ENCODE measurements at regions not wholly inside any gene's neighbourhood (a gene's known extent, or its start where the extent isn't known, plus 50 kb on each side); places are given as distances from the start of the nearest gene placed in this dataset.

GRCh38 chr2:66034467-66034866, 400.5 kb upstream of the MEIS1 start:
- Histone ChIP-seq H3K4me1 (ENCODE audit: control insufficient read depth, insufficient read depth, low read length, unreplicated experiment) (no peaks in the 10 kb centered on the region), H3K79me2 (ENCODE audit: control insufficient read depth, insufficient read depth, low read length, unreplicated experiment) (no peaks in the 10 kb centered on the region), H3K27me3 (ENCODE audit: insufficient read depth, low read length) (no peaks in the 10 kb centered on the region), H2AFZ (ENCODE audit: low read length, unreplicated experiment) (no peak overlapping the region), H3K27ac (ENCODE audit: low read depth, low read length) (no peak overlapping the region), H3K36me3 (ENCODE audit: insufficient read depth, low read length) (no peaks in the 10 kb centered on the region), H3K4me3 (ENCODE audit: low read depth, low read length) (no peak overlapping the region)

GRCh38 chr2:66032226-66032775, 402.6 kb upstream of the MEIS1 start:
- no peaks in the 10 kb centered on the region for H3K36me3 ChIP-seq (ENCODE audit: insufficient read depth, low read length)
- no peak overlapping the region for H3K27ac ChIP-seq (ENCODE audit: low read depth, low read length)
- no peaks in the 10 kb centered on the region for H3K27me3 ChIP-seq (ENCODE audit: insufficient read depth, low read length)
- no peak overlapping the region for H2AFZ ChIP-seq (ENCODE audit: low read length, unreplicated experiment)
- no peaks in the 10 kb centered on the region for H3K79me2 ChIP-seq (ENCODE audit: control insufficient read depth, insufficient read depth, low read length, unreplicated experiment)
- H3K4me1 ChIP-seq (ENCODE audit: control insufficient read depth, insufficient read depth, low read length, unreplicated experiment), result no peaks in the 10 kb centered on the region
- H3K4me3 ChIP-seq (ENCODE audit: low read depth, low read length), result no peak overlapping the region

- H3K4me3 ChIP-seq (ENCODE audit: low read depth, low read length), result no peak overlapping the region
- no peaks in the 10 kb centered on the region for H3K27me3 ChIP-seq (ENCODE audit: insufficient read depth, low read length)
- no peak overlapping the region for H2AFZ ChIP-seq (ENCODE audit: low read length, unreplicated experiment)
- H3K27ac ChIP-seq (ENCODE audit: low read depth, low read length), result no peak overlapping the region
- no peaks in the 10 kb centered on the region for H3K79me2 ChIP-seq (ENCODE audit: control insufficient read depth, insufficient read depth, low read length, unreplicated experiment)
- no peaks in the 10 kb centered on the region for H3K4me1 ChIP-seq (ENCODE audit: control insufficient read depth, insufficient read depth, low read length, unreplicated experiment)
- no peaks in the 10 kb centered on the region for H3K36me3 ChIP-seq (ENCODE audit: insufficient read depth, low read length)
These were observed 403.7 kb upstream of the MEIS1 start for GRCh38 chr2:66031236-66031635.

GRCh38 chr2:66030553-66030952, 404.4 kb upstream of the MEIS1 start:
- Histone ChIP-seq H3K79me2 (ENCODE audit: control insufficient read depth, insufficient read depth, low read length, unreplicated experiment) (no peaks in the 10 kb centered on the region), H3K27ac (ENCODE audit: low read depth, low read length) (no peak overlapping the region), H3K4me3 (ENCODE audit: low read depth, low read length) (no peak overlapping the region), H3K4me1 (ENCODE audit: control insufficient read depth, insufficient read depth, low read length, unreplicated experiment) (no peaks in the 10 kb centered on the region), H2AFZ (ENCODE audit: low read length, unreplicated experiment) (no peak overlapping the region), H3K27me3 (ENCODE audit: insufficient read depth, low read length) (no peaks in the 10 kb centered on the region), H3K36me3 (ENCODE audit: insufficient read depth, low read length) (no peaks in the 10 kb centered on the region)

- Histone ChIP-seq H3K4me3 (ENCODE audit: low read depth, low read length) (no peak overlapping the region), H3K27me3 (ENCODE audit: insufficient read depth, low read length) (no peaks in the 10 kb centered on the region), H3K36me3 (ENCODE audit: insufficient read depth, low read length) (no peaks in the 10 kb centered on the region), H3K79me2 (ENCODE audit: control insufficient read depth, insufficient read depth, low read length, unreplicated experiment) (no peaks in the 10 kb centered on the region), H3K4me1 (ENCODE audit: control insufficient read depth, insufficient read depth, low read length, unreplicated experiment) (no peaks in the 10 kb centered on the region), H2AFZ (ENCODE audit: low read length, unreplicated experiment) (no peak overlapping the region), H3K27ac (ENCODE audit: low read depth, low read length) (no peak overlapping the region)
These were observed 410.5 kb upstream of the MEIS1 start for GRCh38 chr2:66024391-66024790.

- H3K4me3 ChIP-seq (ENCODE audit: low read depth, low read length), result no peak overlapping the region
These were observed 413.6 kb upstream of the MEIS1 start for GRCh38 chr2:66021296-66021695.

GRCh38 chr2:66017763-66018162, 417.2 kb upstream of the MEIS1 start:
- H3K36me3 ChIP-seq (ENCODE audit: insufficient read depth, low read length), result no peaks in the 10 kb centered on the region
- no peak overlapping the region for H3K27ac ChIP-seq (ENCODE audit: low read depth, low read length)

More at GRCh38 chr2:66021296-66021695, 413.6 kb upstream of the MEIS1 start:
- Histone ChIP-seq H3K79me2 (ENCODE audit: control insufficient read depth, insufficient read depth, low read length, unreplicated experiment) (no peaks in the 10 kb centered on the region), H3K36me3 (ENCODE audit: insufficient read depth, low read length) (no peaks in the 10 kb centered on the region), H2AFZ (ENCODE audit: low read length, unreplicated experiment) (no peak overlapping the region), H3K27me3 (ENCODE audit: insufficient read depth, low read length) (no peaks in the 10 kb centered on the region), H3K4me1 (ENCODE audit: control insufficient read depth, insufficient read depth, low read length, unreplicated experiment) (no peaks in the 10 kb centered on the region), H3K27ac (ENCODE audit: low read depth, low read length) (no peak overlapping the region)

GRCh38 chr2:66014450-66014849, 420.5 kb upstream of the MEIS1 start:
- Histone ChIP-seq H3K79me2 (ENCODE audit: control insufficient read depth, insufficient read depth, low read length, unreplicated experiment) (no peaks in the 10 kb centered on the region), H3K27ac (ENCODE audit: low read depth, low read length) (no peak overlapping the region), H3K4me3 (ENCODE audit: low read depth, low read length) (no peak overlapping the region), H3K36me3 (ENCODE audit: insufficient read depth, low read length) (no peaks in the 10 kb centered on the region), H2AFZ (ENCODE audit: low read length, unreplicated experiment) (no peak overlapping the region), H3K4me1 (ENCODE audit: control insufficient read depth, insufficient read depth, low read length, unreplicated experiment) (no peaks in the 10 kb centered on the region), H3K27me3 (ENCODE audit: insufficient read depth, low read length) (no peaks in the 10 kb centered on the region)

More at GRCh38 chr2:66017763-66018162, 417.2 kb upstream of the MEIS1 start:
- H2AFZ ChIP-seq (ENCODE audit: low read length, unreplicated experiment), result no peak overlapping the region
- H3K4me1 ChIP-seq (ENCODE audit: control insufficient read depth, insufficient read depth, low read length, unreplicated experiment), result no peaks in the 10 kb centered on the region
- H3K79me2 ChIP-seq (ENCODE audit: control insufficient read depth, insufficient read depth, low read length, unreplicated experiment), result no peaks in the 10 kb centered on the region
- no peaks in the 10 kb centered on the region for H3K27me3 ChIP-seq (ENCODE audit: insufficient read depth, low read length)
- H3K4me3 ChIP-seq (ENCODE audit: low read depth, low read length), result no peak overlapping the region

- Histone ChIP-seq H3K4me3 (ENCODE audit: low read depth, low read length) (no peak overlapping the region), H3K79me2 (ENCODE audit: control insufficient read depth, insufficient read depth, low read length, unreplicated experiment) (no peaks in the 10 kb centered on the region), H3K4me1 (ENCODE audit: control insufficient read depth, insufficient read depth, low read length, unreplicated experiment) (no peaks in the 10 kb centered on the region), H3K27ac (ENCODE audit: low read depth, low read length) (no peak overlapping the region), H2AFZ (ENCODE audit: low read length, unreplicated experiment) (no peak overlapping the region), H3K27me3 (ENCODE audit: insufficient read depth, low read length) (no peaks in the 10 kb centered on the region), H3K36me3 (ENCODE audit: insufficient read depth, low read length) (no peaks in the 10 kb centered on the region)
These were observed 421.5 kb upstream of the MEIS1 start for GRCh38 chr2:66013456-66013855.

GRCh38 chr2:66003931-66004330, 431.0 kb upstream of the MEIS1 start:
- Histone ChIP-seq H3K36me3 (ENCODE audit: insufficient read depth, low read length) (no peaks in the 10 kb centered on the region), H2AFZ (ENCODE audit: low read length, unreplicated experiment) (no peak overlapping the region), H3K4me3 (ENCODE audit: low read depth, low read length) (no peak overlapping the region), H3K79me2 (ENCODE audit: control insufficient read depth, insufficient read depth, low read length, unreplicated experiment) (no peaks in the 10 kb centered on the region), H3K4me1 (ENCODE audit: control insufficient read depth, insufficient read depth, low read length, unreplicated experiment) (no peaks in the 10 kb centered on the region), H3K27ac (ENCODE audit: low read depth, low read length) (no peak overlapping the region), H3K27me3 (ENCODE audit: insufficient read depth, low read length) (no peaks in the 10 kb centered on the region)

- H3K36me3 ChIP-seq (ENCODE audit: insufficient read depth, low read length), result no peaks in the 10 kb centered on the region
- H3K27ac ChIP-seq (ENCODE audit: low read depth, low read length), result no peak overlapping the region
- H3K4me3 ChIP-seq (ENCODE audit: low read depth, low read length), result no peak overlapping the region
- no peaks in the 10 kb centered on the region for H3K79me2 ChIP-seq (ENCODE audit: control insufficient read depth, insufficient read depth, low read length, unreplicated experiment)
- H2AFZ ChIP-seq (ENCODE audit: low read length, unreplicated experiment), result no peak overlapping the region
- H3K4me1 ChIP-seq (ENCODE audit: control insufficient read depth, insufficient read depth, low read length, unreplicated experiment), result no peaks in the 10 kb centered on the region
- no peaks in the 10 kb centered on the region for H3K27me3 ChIP-seq (ENCODE audit: insufficient read depth, low read length)
These were observed 433.4 kb upstream of the MEIS1 start for GRCh38 chr2:66001538-66001937.
